Mucosa of gallbladder (tissue), 1 donor: ENCODE measurements at regions not wholly inside any gene's neighbourhood (a gene's known extent, or its start where the extent isn't known, plus 50 kb on each side); places are given as distances from the start of the nearest gene placed in this dataset.

Experiments
- DNase-seq: peaks from one replicate; pipeline ENCODE4 v3.0.0-alpha.2; 2020; ENCODE audit warnings: low spot score
- donor health status: DM: no; HTN: no; CAD: no.

GRCh38 chr12:3994500-3994899 is 121.3 kb upstream of the PARP11 start:
- DNase-seq, result no peak

- DNase-seq, result no peak
Observed at GRCh38 chr12:3992945-3993344, 119.7 kb upstream of the PARP11 start.

GRCh38 chr12:3991798-3992580 is 118.8 kb upstream of the PARP11 start:
- DNase-seq, result no peak

- DNase-seq, result no peak
Observed at GRCh38 chr12:3990501-3991280, 117.5 kb upstream of the PARP11 start.

DNA sequence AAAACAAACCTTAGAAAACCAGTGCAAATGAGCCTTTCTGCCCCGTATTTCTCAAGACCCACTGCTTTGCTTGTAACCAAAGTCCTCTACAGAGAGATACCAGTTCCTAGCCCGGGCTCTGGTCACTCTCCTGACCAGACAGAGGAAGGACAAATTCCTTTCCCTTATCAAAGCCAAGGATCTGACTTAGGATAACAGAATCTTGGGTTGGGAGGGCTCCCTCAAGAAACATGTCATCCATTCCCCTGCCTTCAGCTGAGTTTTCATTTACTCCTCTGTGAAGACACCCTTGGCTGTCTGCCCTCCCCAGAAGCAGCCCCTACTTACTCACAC is 116.0 kb upstream of the PARP11 start:
- DNase-seq, result no peak

DNA sequence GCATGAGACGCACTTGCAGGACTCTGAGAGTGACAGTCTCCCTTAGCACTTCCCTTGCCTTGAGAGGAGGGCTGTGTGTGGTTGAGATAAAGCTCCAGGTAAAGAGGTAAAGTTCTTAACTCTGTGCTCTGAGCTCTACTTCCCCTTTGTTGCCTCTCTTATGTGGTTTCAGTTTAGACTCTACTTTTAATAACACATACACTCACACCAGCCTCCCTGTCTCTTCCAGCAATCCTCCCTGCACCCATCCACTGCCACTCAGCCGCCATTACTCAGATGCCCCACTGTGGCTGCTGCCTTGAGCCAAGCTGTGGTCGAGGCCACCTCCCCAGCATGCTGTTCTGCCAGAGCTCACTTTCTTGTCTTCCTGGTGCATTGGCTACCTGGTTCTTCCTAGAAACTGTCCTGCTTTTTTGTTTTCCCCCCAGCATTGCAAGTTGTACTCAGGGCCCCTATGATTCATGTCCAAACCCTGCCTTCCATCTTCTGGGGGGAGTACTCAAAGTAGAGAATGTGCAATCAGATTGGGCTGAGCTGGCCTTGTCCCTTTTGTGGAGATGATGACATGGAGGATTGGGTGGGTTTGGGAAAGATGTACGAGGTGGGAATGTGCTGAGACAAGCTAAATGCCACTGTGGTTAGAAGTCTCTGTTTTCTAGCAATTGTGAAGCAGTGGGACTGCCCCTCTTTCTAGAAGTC is 115.5 kb upstream of the PARP11 start:
- no peak for DNase-seq

DNA sequence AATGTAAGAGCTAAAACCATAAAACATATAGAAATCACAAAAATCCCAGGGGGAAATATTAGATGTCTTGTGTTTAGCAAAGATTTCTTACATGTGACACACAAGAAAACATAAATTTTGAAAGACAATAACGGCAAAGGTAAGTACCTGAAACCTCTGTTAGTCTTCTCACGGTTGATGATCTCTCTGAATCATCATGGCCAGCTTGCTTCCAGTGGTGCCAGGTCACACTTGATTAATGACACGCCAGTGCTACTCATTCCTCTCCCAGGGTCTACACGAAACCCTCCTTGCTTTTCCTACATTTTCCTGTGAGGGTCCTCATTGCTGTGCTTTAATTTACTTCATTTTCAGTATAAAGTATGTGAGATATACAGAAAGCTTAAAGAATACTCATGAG is 114.4 kb upstream of the PARP11 start:
- DNase-seq, result no peak

DNA sequence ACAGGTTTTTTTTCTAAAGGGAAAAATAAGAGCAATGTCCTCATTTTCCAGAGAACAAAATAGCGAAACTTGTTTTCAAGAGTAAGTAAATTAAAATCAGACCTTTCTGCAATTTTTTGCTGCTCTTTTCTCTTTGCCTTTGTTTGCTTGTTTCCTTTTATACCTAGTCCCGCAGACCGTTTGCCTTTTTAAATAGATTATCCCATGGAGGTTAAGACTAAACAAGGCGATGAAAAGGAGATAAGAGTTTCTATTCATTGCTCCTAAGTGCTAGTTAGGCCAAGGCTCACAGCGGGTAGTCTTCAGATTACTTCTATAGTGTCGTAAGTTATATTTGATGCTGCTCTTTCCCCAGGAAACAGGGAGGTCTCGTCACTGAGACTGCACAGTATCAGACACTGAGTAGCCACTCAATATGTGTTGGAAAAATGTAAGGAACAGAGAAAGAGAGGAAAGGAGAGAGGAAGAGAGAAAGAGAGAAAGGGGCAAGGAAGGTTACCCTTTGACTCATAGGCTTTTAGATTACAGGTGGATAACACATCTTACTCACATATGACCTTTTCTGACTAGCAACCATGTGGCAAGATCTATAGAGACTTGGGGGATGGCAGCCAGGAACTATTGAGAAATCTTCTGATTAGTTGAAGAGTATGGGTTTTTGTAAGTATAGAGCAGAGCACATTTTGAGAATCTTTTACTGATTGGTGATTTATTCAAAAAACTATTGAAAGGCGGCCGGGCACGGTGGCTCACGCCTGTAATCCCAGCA is 107.5 kb upstream of the PARP11 start:
- DNase-seq, result no peak

DNA sequence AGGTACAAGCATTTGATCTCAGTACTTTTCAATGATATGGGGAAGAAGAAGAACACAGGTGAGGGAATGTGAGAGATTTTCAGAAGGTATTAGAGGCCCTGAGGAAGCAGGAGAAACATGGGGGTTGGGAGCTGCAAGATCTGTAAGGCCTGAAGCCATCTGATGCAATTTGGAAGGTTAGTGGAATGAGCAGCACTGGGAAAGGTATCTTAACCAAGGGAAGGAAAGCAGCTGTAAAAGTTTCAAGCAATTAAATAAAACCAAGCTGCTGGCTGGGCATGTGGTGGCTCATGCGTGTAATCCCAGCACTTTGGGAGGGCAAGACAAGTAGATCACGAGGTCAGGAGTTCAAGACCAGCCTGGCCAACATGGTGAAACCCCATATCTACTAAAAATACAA is 104.4 kb upstream of the PARP11 start:
- no peak for DNase-seq

DNA sequence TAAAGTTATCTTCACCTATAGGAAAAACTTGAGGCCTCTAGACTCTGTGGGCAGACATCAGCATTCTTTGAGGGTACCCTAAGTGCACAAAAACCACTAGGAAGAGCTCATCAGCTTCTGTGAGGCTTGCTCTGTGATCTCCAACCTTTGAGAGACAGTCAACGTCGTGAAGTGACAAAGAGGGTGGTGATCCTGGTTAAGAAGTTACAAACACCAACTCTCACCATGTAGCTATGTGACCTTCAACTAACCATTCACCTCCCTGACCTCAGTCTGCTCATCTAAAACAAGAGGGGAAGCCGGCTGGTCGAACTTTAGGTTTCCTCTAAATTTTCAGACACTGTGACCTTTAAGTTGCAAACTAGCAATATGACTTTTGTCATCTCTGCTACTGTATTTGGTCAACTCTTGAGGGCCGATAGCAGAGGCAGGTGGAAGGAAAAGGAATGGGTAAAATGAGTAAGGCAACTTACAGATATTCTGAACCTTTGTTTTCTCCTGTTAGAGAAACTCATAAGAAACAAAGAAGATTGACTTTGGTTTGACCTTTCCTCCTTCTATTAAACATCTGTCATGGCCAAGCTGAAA is 103.2 kb upstream of the PARP11 start:
- no peak for DNase-seq

GRCh38 chr12:3975652-3976051 is 102.5 kb upstream of the PARP11 start:
- no peak for DNase-seq

- DNase-seq, result no peak
Observed at GRCh38 chr12:3974883-3975282, 101.7 kb upstream of the PARP11 start.

- no peak for DNase-seq
Observed at GRCh38 chr12:3973973-3974644, 100.9 kb upstream of the PARP11 start.

- no peak for DNase-seq
Observed at GRCh38 chr12:3973269-3973884, 100.2 kb upstream of the PARP11 start.

- DNase-seq, result no peak
Observed at GRCh38 chr12:3972576-3972975, 99.4 kb upstream of the PARP11 start.

- DNase-seq, result no peak
Observed at GRCh38 chr12:3968523-3968922, 95.3 kb upstream of the PARP11 start.

- DNase-seq, result peak; percentile 13
Observed at GRCh38 chr12:3967556-3968160, 94.5 kb upstream of the PARP11 start.

DNA sequence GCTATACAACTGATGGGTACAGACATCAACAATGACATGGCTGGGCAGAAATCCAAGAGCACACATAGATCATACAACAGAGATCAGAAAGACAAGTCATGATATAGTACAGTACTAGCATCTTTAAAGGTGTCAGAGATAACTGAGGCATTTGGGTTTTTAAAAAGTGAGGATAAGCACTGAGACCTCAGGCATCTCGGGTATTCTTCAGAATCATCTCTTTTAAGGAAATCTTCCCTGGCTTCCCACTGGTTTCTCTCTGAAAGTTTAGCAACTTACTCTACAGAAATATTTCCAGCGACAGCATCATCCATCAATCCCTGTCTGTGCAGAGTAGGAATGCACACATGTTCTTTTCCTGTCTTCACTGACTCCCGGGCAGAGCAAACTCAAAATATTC is 93.2 kb upstream of the PARP11 start:
- DNase-seq, result no peak

- no peak for DNase-seq
Observed at GRCh38 chr12:3965046-3965445, 91.8 kb upstream of the PARP11 start.

DNA sequence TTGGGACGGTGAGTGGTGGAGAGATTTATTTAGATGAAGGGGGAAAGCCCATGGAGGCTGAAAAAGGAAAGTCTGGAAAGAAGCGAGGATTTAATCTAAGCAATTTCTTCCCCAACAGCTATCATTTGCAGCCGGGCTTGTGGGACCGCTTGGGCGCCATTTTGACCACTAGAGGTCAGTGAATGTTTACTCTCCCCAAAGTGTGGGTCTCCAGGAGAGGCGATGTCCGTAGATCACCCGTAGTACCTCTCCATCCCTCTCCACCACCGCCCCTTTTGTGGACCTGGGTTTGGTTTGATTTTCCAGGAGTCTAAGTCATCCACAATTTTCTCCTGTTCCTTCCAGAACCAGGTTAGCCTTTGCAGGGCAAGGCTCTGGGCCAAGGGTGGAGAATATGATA is 91.2 kb upstream of the PARP11 start:
- DNase-seq, result no peak
